ENCODE measurements at regions not wholly inside any gene's neighbourhood (a gene's known extent, or its start where the extent isn't known, plus 50 kb on each side); places are given as distances from the start of the nearest gene placed in this dataset.

GRCh38 chr5:124972703-124973102 is 226.3 kb upstream of the ZNF608 start:
- Histone ChIP-seq H3K27ac (no peak overlapping the region), H3K36me3 (no peaks in the 10 kb centered on the region), H3K4me1 (no peaks in the 10 kb centered on the region), H3K4me3 (no peak overlapping the region), H3K9me3 (no peaks in the 10 kb centered on the region), H3K27me3 (no peaks in the 10 kb centered on the region)
- TF ChIP-seq EP300 (IDR thresholded peaks at IDR 0.05) (no peak), CTCF (IDR thresholded peaks at IDR 0.05) (no peak), POLR2AphosphoS5 (IDR thresholded peaks at IDR 0.05) (no peak)
- WGBS: 85% methylated on average over 6 of the region's 6 CpGs
- no peak for DNase-seq (ENCODE audit: low spot score in 2 of 2)

- WGBS: 81% methylated on average over 6 of the region's 6 CpGs
Measured at GRCh38 chr5:124973661-124974060, 227.2 kb upstream of the ZNF608 start.

GRCh38 chr5:124976086-124976485 is 229.6 kb upstream of the ZNF608 start:
- Histone ChIP-seq H3K27ac (no peak overlapping the region), H3K27me3 (no peaks in the 10 kb centered on the region), H3K9me3 (no peaks in the 10 kb centered on the region), H3K4me3 (no peak overlapping the region), H3K36me3 (no peaks in the 10 kb centered on the region), H3K4me1 (no peaks in the 10 kb centered on the region)
- TF ChIP-seq EP300 (IDR thresholded peaks at IDR 0.05) (no peak), POLR2AphosphoS5 (IDR thresholded peaks at IDR 0.05) (no peak), CTCF (IDR thresholded peaks at IDR 0.05) (no peak), POLR2A (IDR thresholded peaks at IDR 0.05) (no peak)
- WGBS: 92% methylated on average over 12 of the region's 23 CpGs
- DNase-seq (ENCODE audit: low spot score in 2 of 2): no peak

More at GRCh38 chr5:124973661-124974060, 227.2 kb upstream of the ZNF608 start:
- Histone ChIP-seq H3K36me3 (no peaks in the 10 kb centered on the region), H3K4me3 (no peak overlapping the region), H3K4me1 (no peaks in the 10 kb centered on the region), H3K9me3 (no peaks in the 10 kb centered on the region), H3K27me3 (no peaks in the 10 kb centered on the region), H3K27ac (no peak overlapping the region)
- no peak for TF ChIP-seq POLR2AphosphoS5 (IDR thresholded peaks at IDR 0.05)
- TF ChIP-seq EP300 (IDR thresholded peaks at IDR 0.05): no peak
- TF ChIP-seq CTCF (IDR thresholded peaks at IDR 0.05): no peak
- no peak for TF ChIP-seq POLR2A (IDR thresholded peaks at IDR 0.05)
- no peak for DNase-seq (ENCODE audit: low spot score in 2 of 2)

- TF ChIP-seq POLR2A (IDR thresholded peaks at IDR 0.05): no peak
- no peak for TF ChIP-seq CTCF (IDR thresholded peaks at IDR 0.05)
- TF ChIP-seq EP300 (IDR thresholded peaks at IDR 0.05): no peak
- no peak for TF ChIP-seq POLR2AphosphoS5 (IDR thresholded peaks at IDR 0.05)
- Histone ChIP-seq H3K27ac (no peak overlapping the region), H3K4me1 (no peaks in the 10 kb centered on the region), H3K36me3 (no peaks in the 10 kb centered on the region), H3K4me3 (no peak overlapping the region), H3K27me3 (no peaks in the 10 kb centered on the region), H3K9me3 (no peaks in the 10 kb centered on the region)
- 46% methylated on average over 2 of the region's 2 CpGs for WGBS
- no peak for DNase-seq (ENCODE audit: low spot score in 2 of 2)
Measured at GRCh38 chr5:124979251-124979650, 232.8 kb upstream of the ZNF608 start.

- TF ChIP-seq EP300 (IDR thresholded peaks at IDR 0.05): no peak
- TF ChIP-seq POLR2A (IDR thresholded peaks at IDR 0.05): no peak
- TF ChIP-seq POLR2AphosphoS5 (IDR thresholded peaks at IDR 0.05): no peak
- no peak for TF ChIP-seq CTCF (IDR thresholded peaks at IDR 0.05)
- Histone ChIP-seq H3K4me3 (no peak overlapping the region), H3K36me3 (no peaks in the 10 kb centered on the region), H3K4me1 (no peaks in the 10 kb centered on the region), H3K27me3 (no peaks in the 10 kb centered on the region), H3K27ac (no peak overlapping the region), H3K9me3 (no peaks in the 10 kb centered on the region)
- DNase-seq (ENCODE audit: low spot score in 2 of 2): no peak
- WGBS: 38% methylated on average over 9 of the region's 9 CpGs
Measured at GRCh38 chr5:124980163-124980941, 233.9 kb upstream of the ZNF608 start.

All from suprapubic skin (tissue), 4 donors.